ENCODE measurements at regions not wholly inside any gene's neighbourhood (a gene's known extent, or its start where the extent isn't known, plus 50 kb on each side); places are given as distances from the start of the nearest gene placed in this dataset.

DNA sequence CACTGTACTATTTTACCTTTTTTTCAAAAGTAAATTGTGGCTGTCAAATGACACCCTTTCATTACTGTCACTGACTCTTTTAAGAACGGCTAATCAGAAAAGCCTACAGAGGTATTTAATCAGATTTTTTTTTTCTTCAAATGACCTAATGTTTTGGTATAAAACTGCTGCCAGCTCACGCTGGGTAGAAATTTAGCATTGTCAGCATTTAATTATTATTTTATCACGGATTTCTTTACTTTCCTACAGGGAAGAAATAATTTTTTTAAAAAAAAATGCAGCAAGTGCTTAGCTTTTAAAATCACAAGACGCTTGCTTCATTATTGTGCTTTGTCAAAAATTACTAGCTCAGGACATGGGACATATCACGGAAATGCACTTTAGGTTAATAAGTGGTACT is 149.1 kb upstream of the FOXN3 start:
- TF ChIP-seq, protein P1, sequence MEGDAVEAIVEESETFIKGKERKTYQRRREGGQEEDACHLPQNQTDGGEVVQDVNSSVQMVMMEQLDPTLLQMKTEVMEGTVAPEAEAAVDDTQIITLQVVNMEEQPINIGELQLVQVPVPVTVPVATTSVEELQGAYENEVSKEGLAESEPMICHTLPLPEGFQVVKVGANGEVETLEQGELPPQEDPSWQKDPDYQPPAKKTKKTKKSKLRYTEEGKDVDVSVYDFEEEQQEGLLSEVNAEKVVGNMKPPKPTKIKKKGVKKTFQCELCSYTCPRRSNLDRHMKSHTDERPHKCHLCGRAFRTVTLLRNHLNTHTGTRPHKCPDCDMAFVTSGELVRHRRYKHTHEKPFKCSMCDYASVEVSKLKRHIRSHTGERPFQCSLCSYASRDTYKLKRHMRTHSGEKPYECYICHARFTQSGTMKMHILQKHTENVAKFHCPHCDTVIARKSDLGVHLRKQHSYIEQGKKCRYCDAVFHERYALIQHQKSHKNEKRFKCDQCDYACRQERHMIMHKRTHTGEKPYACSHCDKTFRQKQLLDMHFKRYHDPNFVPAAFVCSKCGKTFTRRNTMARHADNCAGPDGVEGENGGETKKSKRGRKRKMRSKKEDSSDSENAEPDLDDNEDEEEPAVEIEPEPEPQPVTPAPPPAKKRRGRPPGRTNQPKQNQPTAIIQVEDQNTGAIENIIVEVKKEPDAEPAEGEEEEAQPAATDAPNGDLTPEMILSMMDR (IDR thresholded peaks at IDR 0.05; ENCODE audit: insufficient read depth, low read depth, low read length), result no peak
- TF ChIP-seq EZH2 (IDR thresholded peaks at IDR 0.05; ENCODE audit: insufficient read depth, low read length), result no peak
